ENCODE measurements at regions not wholly inside any gene's neighbourhood (a gene's known extent, or its start where the extent isn't known, plus 50 kb on each side); places are given as distances from the start of the nearest gene placed in this dataset.

DNA sequence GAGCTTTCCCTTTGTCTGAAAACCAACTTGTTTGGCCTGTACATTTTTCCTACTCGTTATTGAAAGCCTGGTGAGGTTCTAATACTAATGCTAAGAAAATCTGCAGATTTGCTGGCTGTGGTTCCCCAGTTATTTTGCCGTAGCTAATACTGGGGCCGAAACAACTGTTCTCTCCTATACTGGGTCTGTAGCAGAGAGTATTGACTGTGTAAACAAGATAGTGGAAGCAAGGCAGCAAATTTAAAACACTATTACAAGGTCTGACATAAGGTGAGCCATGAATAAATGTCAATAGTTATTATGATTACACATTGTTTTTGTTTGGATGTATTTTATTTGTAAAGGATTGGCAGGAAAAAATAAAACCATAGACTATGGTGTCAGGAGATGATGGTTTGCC is 1244.0 kb downstream of the AACS start:
- no peak for DNase-seq
- ChIA-PET POLR2A (ENCODE audit: unreplicated experiment) (no interaction called here), CTCF (no interaction called here)
- no peaks in the 10 kb centered on the region for H4K20me1 ChIP-seq (ENCODE audit: low read length)
- no peaks in the 10 kb centered on the region for H3K4me1 ChIP-seq (ENCODE audit: insufficient read depth, low read length)
- H3K9ac ChIP-seq (ENCODE audit: low read length) = no peak overlapping the region
- BruUV-seq (replicated peaks) = no TSS peak
- H3K4me3 ChIP-seq (ENCODE audit: low read length) = no peak overlapping the region
- no peaks in the 10 kb centered on the region for H3K36me3 ChIP-seq (ENCODE audit: low read depth, low read length)
- H3F3A ChIP-seq (ENCODE audit: low read length, unreplicated experiment) = no peaks in the 10 kb centered on the region
- H3K9me2 ChIP-seq (replicated peaks; ENCODE audit: low read length) = no peaks in the 10 kb centered on the region
- TF ChIP-seq, protein P1, sequence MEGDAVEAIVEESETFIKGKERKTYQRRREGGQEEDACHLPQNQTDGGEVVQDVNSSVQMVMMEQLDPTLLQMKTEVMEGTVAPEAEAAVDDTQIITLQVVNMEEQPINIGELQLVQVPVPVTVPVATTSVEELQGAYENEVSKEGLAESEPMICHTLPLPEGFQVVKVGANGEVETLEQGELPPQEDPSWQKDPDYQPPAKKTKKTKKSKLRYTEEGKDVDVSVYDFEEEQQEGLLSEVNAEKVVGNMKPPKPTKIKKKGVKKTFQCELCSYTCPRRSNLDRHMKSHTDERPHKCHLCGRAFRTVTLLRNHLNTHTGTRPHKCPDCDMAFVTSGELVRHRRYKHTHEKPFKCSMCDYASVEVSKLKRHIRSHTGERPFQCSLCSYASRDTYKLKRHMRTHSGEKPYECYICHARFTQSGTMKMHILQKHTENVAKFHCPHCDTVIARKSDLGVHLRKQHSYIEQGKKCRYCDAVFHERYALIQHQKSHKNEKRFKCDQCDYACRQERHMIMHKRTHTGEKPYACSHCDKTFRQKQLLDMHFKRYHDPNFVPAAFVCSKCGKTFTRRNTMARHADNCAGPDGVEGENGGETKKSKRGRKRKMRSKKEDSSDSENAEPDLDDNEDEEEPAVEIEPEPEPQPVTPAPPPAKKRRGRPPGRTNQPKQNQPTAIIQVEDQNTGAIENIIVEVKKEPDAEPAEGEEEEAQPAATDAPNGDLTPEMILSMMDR (conservative IDR thresholded peaks at IDR 0.05; ENCODE audit: low read depth, low read length) = no peak
- TF ChIP-seq EZH2 (IDR thresholded peaks at IDR 0.05; ENCODE audit: low read length, unreplicated experiment) = no peak
- no peak for TF ChIP-seq EZH2phosphoT487 (IDR thresholded peaks at IDR 0.05; ENCODE audit: borderline replicate concordance, low read length)
- no peaks in the 10 kb centered on the region for H3K79me2 ChIP-seq (ENCODE audit: low read length)
- H3K4me2 ChIP-seq (ENCODE audit: low read length) = no peak overlapping the region
- peaks cover 21% of the 10 kb centered on the region; the same call in 1 of the 2 replicates for H3K9me3 ChIP-seq (ENCODE audit: low read length)
- H3K27ac ChIP-seq (ENCODE audit: low read length) = no peak overlapping the region
- no peak overlapping the region for H2AFZ ChIP-seq (ENCODE audit: low read length)
- no peaks in the 10 kb centered on the region for H3K27me3 ChIP-seq (ENCODE audit: low read length)
- intact Hi-C loops (cut with micrococcal nuclease) = no loop called here
- no peak for ATAC-seq

DNA sequence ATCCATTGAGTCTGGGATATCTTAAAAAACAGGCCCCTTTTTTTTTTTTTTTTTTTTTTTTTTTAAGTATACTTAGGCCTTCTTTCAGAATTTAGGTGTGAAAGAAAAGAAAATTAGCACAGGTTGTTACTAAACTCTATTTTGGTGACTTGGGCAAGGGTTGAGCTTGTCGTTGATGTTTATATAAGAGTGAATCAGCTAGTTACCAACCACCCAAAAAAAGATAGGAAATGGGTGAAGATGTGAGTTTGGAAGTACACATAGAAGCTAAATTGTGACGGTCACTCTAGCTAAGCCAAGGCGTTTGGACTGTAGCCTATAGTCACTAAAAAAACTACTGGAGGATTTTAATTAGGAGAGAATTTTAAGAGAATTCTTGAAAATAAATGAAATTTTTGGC is 1247.2 kb downstream of the AACS start:
- ATAC-seq (no peak), DNase-seq (no peak)
- Histone ChIP-seq H3K27ac (ENCODE audit: low read length) (no peak overlapping the region), H3K9ac (ENCODE audit: low read length) (no peak overlapping the region), H2AFZ (ENCODE audit: low read length) (no peak overlapping the region), H3K79me2 (ENCODE audit: low read length) (no peaks in the 10 kb centered on the region), H4K20me1 (ENCODE audit: low read length) (no peaks in the 10 kb centered on the region), H3K4me2 (ENCODE audit: low read length) (no peak overlapping the region), H3K27me3 (ENCODE audit: low read length) (no peaks in the 10 kb centered on the region), H3K36me3 (ENCODE audit: low read depth, low read length) (no peaks in the 10 kb centered on the region), H3F3A (ENCODE audit: low read length, unreplicated experiment) (no peaks in the 10 kb centered on the region), H3K9me3 (ENCODE audit: low read length) (0 out of 2 replicates have a peak, but pooled peaks cover 8% of the 10 kb centered on the region), H3K4me3 (ENCODE audit: low read length) (no peak overlapping the region), H3K4me1 (ENCODE audit: insufficient read depth, low read length) (no peaks in the 10 kb centered on the region), H3K9me2 (replicated peaks; ENCODE audit: low read length) (no peaks in the 10 kb centered on the region)
- BruUV-seq (replicated peaks) = no TSS peak
- TF ChIP-seq, protein P1 (conservative IDR thresholded peaks at IDR 0.05; ENCODE audit: low read depth, low read length) = no peak
- TF ChIP-seq EZH2 (IDR thresholded peaks at IDR 0.05; ENCODE audit: low read length, unreplicated experiment) (no peak), EZH2phosphoT487 (IDR thresholded peaks at IDR 0.05; ENCODE audit: borderline replicate concordance, low read length) (no peak)
- CTCF ChIA-PET = no interaction called here
- POLR2A ChIA-PET (ENCODE audit: unreplicated experiment) = no interaction called here
- intact Hi-C loops (cut with micrococcal nuclease) = no loop called here

DNA sequence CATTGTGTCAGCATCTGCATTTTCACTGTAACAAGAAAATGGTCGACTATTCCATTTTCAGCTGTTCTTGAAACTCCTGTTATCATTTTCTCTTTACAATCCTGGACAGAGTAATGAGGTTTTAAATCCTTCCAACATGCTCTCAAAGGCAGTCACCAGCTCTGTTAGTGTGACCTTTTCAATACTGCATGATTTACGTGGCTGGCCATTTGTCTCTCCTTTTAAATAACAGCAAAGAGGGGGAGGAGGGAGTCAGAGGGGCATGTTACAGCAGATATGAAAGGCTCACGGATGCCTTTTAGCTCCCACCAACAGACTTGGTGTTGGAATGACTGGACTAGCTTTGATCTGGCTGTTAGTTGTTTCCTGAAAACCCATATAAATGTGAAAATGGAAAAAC is 1251.2 kb downstream of the AACS start:
- Histone ChIP-seq H3K27me3 (ENCODE audit: low read length) (no peaks in the 10 kb centered on the region), H3K9me3 (ENCODE audit: low read length) (no peaks in the 10 kb centered on the region), H3F3A (ENCODE audit: low read length, unreplicated experiment) (no peaks in the 10 kb centered on the region), H3K4me2 (ENCODE audit: low read length) (no peak overlapping the region), H3K27ac (ENCODE audit: low read length) (no peak overlapping the region), H4K20me1 (ENCODE audit: low read length) (no peaks in the 10 kb centered on the region), H3K4me1 (ENCODE audit: insufficient read depth, low read length) (no peaks in the 10 kb centered on the region), H2AFZ (ENCODE audit: low read length) (no peak overlapping the region), H3K9ac (ENCODE audit: low read length) (no peak overlapping the region), H3K9me2 (replicated peaks; ENCODE audit: low read length) (no peaks in the 10 kb centered on the region), H3K36me3 (ENCODE audit: low read depth, low read length) (no peaks in the 10 kb centered on the region), H3K4me3 (ENCODE audit: low read length) (no peak overlapping the region), H3K79me2 (ENCODE audit: low read length) (no peaks in the 10 kb centered on the region)
- CTCF ChIA-PET = no interaction called here
- no peak for DNase-seq
- no TSS peak for BruUV-seq (replicated peaks)
- ATAC-seq = no peak
- POLR2A ChIA-PET (ENCODE audit: unreplicated experiment) = no interaction called here
- intact Hi-C loops (cut with micrococcal nuclease) = no loop called here
- no peak for TF ChIP-seq EZH2phosphoT487 (IDR thresholded peaks at IDR 0.05; ENCODE audit: borderline replicate concordance, low read length)
- no peak for TF ChIP-seq EZH2 (IDR thresholded peaks at IDR 0.05; ENCODE audit: low read length, unreplicated experiment)
- TF ChIP-seq, protein P1 (conservative IDR thresholded peaks at IDR 0.05; ENCODE audit: low read depth, low read length) = no peak

All from PC-3 (cell line).